ENCODE measurements at regions not wholly inside any gene's neighbourhood (a gene's known extent, or its start where the extent isn't known, plus 50 kb on each side); places are given as distances from the start of the nearest gene placed in this dataset.

GRCh38 chr2:129870685-129871241 is 108.7 kb upstream of the RAB6C start:
- H3K4me3 ChIP-seq, result no peak overlapping the region
- no peaks in the 10 kb centered on the region for H3K36me3 ChIP-seq
- H3K27me3 ChIP-seq, result no peaks in the 10 kb centered on the region
- no peak overlapping the region for H3K27ac ChIP-seq
- no peak for DNase-seq (ENCODE audit: low spot score in 2 of 2)
- WGBS, 2 donors, result 50 to 65% methylated on average over 4 of the region's 4 CpGs
- H3K9me3 ChIP-seq, result no peaks in the 10 kb centered on the region
- TF ChIP-seq EP300 (IDR thresholded peaks at IDR 0.05) (no peak), CTCF (IDR thresholded peaks at IDR 0.05) (no peak), POLR2A (IDR thresholded peaks at IDR 0.05) (no peak)
- no peaks in the 10 kb centered on the region for H3K4me1 ChIP-seq

GRCh38 chr2:129872446-129872845 is 107.0 kb upstream of the RAB6C start:
- Histone ChIP-seq H3K27ac (no peak overlapping the region), H3K27me3 (no peaks in the 10 kb centered on the region), H3K9me3 (no peaks in the 10 kb centered on the region), H3K4me1 (peaks cover 0 to 9% (median 7%) of the 10 kb centered on the region in 4 donors), H3K4me3 (no peak overlapping the region), H3K36me3 (no peaks in the 10 kb centered on the region)
- DNase-seq (ENCODE audit: low spot score in 2 of 2), result no peak
- TF ChIP-seq EP300 (IDR thresholded peaks at IDR 0.05), result no peak
- TF ChIP-seq CTCF (IDR thresholded peaks at IDR 0.05), result no peak
- TF ChIP-seq POLR2A (IDR thresholded peaks at IDR 0.05), result no peak
- 90 to 97% methylated on average over 4 of the region's 4 CpGs for WGBS, 2 donors

- Histone ChIP-seq H3K27me3 (no peaks in the 10 kb centered on the region), H3K36me3 (no peaks in the 10 kb centered on the region), H3K27ac (peak overlapping the region in 2 of 4 donors; percentile 84 to 88), H3K9me3 (no peaks in the 10 kb centered on the region), H3K4me1 (peaks cover 0 to 16% (median 7%) of the 10 kb centered on the region in 4 donors), H3K4me3 (peak overlapping the region in 3 of 4 donors; percentile 38 to 76 (median 67))
- no peak for DNase-seq (ENCODE audit: low spot score in 2 of 2)
- no peak for TF ChIP-seq CTCF (IDR thresholded peaks at IDR 0.05)
- no peak for TF ChIP-seq POLR2A (IDR thresholded peaks at IDR 0.05)
- no peak for TF ChIP-seq EP300 (IDR thresholded peaks at IDR 0.05)
- 72 to 76% methylated on average over 7 of the region's 7 CpGs for WGBS, 2 donors
Observed at GRCh38 chr2:129876541-129876940, 102.9 kb upstream of the RAB6C start.

- 1% methylated on average over 11 to 12 of the region's 20 CpGs for WGBS, 2 donors
- Histone ChIP-seq H3K4me3 (peak overlapping the region; percentile 38 to 76 (median 60)), H3K27me3 (no peaks in the 10 kb centered on the region), H3K4me1 (peaks cover 0 to 16% (median 7%) of the 10 kb centered on the region in 4 donors), H3K36me3 (no peaks in the 10 kb centered on the region), H3K9me3 (no peaks in the 10 kb centered on the region), H3K27ac (peak overlapping the region; percentile 69 to 88 (median 80))
- TF ChIP-seq POLR2A (IDR thresholded peaks at IDR 0.05), result peak in 1 of 2 donors; percentile 15
- TF ChIP-seq CTCF (IDR thresholded peaks at IDR 0.05), result no peak
- DNase-seq (ENCODE audit: low spot score in 2 of 2), result peak; percentile 88 to 95
Observed at GRCh38 chr2:129877289-129877741, 102.2 kb upstream of the RAB6C start.

GRCh38 chr2:129877795-129878775 is 101.4 kb upstream of the RAB6C start:
- Histone ChIP-seq H3K4me1 (peaks cover 0 to 16% (median 7%) of the 10 kb centered on the region in 4 donors), H3K4me3 (peak overlapping the region; percentile 24 to 76 (median 60)), H3K36me3 (no peaks in the 10 kb centered on the region), H3K27me3 (no peaks in the 10 kb centered on the region), H3K9me3 (no peaks in the 10 kb centered on the region), H3K27ac (peak overlapping the region; percentile 50 to 88 (median 72))
- no peak for TF ChIP-seq POLR2A (IDR thresholded peaks at IDR 0.05)
- WGBS, 2 donors, result 28 to 56% methylated on average over 35 to 36 of the region's 50 CpGs
- peak in 1 of 2 donors; percentile 19 for DNase-seq (ENCODE audit: low spot score in 2 of 2)
